GM21423 (cell line): ENCODE measurements at regions not wholly inside any gene's neighbourhood (a gene's known extent, or its start where the extent isn't known, plus 50 kb on each side); places are given as distances from the start of the nearest gene placed in this dataset.

Source experiments
- ATAC-seq: cut with Tn5 transposase; IDR thresholded peaks from one replicate; pipeline ENCODE4 v1.9.1; 2021; ENCODE audit warnings: mild to moderate bottlenecking, moderate library complexity; ENCODE audit not compliant: unreplicated experiment

DNA sequence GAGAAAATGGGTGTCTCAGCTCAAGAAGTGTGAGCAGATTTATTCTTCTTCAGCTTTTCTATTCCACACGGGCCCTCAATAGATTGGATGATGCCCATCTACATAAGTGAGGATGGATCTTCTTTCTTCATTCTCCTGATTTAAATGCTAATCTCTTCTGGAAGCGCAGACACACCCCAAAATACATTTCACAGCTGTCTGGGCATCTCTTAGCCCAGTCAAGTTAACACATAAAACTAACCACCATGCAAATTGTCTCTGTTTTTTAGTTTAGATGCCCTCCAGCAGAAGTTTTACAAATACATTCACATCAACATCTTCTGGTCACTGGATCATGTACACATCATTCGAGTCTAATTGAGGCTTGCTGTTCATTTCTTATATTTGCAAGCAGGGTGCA lies 249.0 kb upstream of the VCX3A start:
- no peak for ATAC-seq

- no peak for ATAC-seq
Observed at GRCh38 chrX:6782831-6783230, 247.9 kb upstream of the VCX3A start.

DNA sequence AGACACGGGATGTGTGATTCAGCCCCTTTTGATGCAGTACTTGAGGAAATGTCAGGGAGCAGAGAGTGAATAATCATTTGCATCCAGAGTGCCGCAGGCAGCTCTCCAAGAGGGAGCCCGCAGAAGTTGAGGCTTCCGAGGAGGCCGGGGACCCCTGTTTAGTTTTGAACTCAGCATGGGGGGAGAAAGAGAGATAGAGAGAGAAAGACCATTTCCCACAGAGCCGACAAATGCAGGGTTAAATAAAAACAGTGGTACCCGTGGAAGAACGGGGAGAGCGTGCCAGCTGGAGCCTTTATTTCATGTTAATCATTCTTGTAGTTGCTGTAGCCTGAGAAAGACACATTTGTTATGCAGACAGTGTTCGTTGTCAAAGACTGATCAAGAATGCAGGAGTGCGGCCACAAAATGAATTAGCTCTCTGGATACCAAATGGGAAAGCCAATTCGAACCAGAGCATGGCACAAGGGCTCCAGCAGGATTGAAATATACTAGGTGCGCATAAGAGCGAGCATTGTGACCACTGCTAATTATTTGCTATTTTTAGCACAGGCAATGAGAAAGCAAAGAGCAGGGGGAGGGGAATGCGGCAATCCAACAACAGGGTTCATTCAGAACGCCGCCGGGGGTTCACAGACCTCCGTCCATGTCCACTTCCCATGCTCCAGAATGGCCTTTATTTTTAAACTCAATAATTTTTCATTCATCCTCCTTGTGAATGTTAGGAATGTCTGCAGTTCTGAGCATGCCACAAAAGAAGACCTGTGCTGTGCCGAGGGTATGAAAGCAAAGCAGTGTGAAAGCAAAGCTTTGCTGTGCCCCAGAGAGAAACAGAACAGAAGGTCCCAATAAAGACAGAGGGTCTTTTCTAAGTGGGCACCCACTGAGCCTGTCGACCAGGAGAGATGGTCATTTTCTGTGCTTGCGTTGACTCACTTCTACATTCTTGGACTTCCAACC lies 243.9 kb upstream of the VCX3A start:
- ATAC-seq, result no peak

GRCh38 chrX:6777238-6778002 lies 242.5 kb upstream of the VCX3A start:
- ATAC-seq, result no peak

- no peak for ATAC-seq
Observed at GRCh38 chrX:6770936-6771335, 236.0 kb upstream of the VCX3A start.

GRCh38 chrX:6768881-6769280 lies 234.0 kb upstream of the VCX3A start:
- no peak for ATAC-seq

GRCh38 chrX:6761251-6761650 lies 226.3 kb upstream of the VCX3A start:
- no peak for ATAC-seq

- ATAC-seq, result no peak
Observed at GRCh38 chrX:6759655-6760375, 224.9 kb upstream of the VCX3A start.

- ATAC-seq, result no peak
Observed at GRCh38 chrX:6758234-6758633, 223.3 kb upstream of the VCX3A start.

- no peak for ATAC-seq
Observed at GRCh38 chrX:6757631-6758030, 222.7 kb upstream of the VCX3A start.

- ATAC-seq, result no peak
Observed at GRCh38 chrX:6748595-6748994, 213.7 kb upstream of the VCX3A start.

- peak; percentile 95 for ATAC-seq
Observed at GRCh38 chrX:6738518-6739470, 203.9 kb upstream of the VCX3A start.

GRCh38 chrX:6734844-6735634 lies 200.1 kb upstream of the VCX3A start:
- no peak for ATAC-seq

- ATAC-seq, result peak; percentile 76
Observed at GRCh38 chrX:6732101-6732500, 197.2 kb upstream of the VCX3A start.

GRCh38 chrX:6729626-6730025 lies 194.7 kb upstream of the VCX3A start:
- no peak for ATAC-seq

GRCh38 chrX:6718766-6719165 lies 183.8 kb upstream of the VCX3A start:
- ATAC-seq, result peak; percentile 85

DNA sequence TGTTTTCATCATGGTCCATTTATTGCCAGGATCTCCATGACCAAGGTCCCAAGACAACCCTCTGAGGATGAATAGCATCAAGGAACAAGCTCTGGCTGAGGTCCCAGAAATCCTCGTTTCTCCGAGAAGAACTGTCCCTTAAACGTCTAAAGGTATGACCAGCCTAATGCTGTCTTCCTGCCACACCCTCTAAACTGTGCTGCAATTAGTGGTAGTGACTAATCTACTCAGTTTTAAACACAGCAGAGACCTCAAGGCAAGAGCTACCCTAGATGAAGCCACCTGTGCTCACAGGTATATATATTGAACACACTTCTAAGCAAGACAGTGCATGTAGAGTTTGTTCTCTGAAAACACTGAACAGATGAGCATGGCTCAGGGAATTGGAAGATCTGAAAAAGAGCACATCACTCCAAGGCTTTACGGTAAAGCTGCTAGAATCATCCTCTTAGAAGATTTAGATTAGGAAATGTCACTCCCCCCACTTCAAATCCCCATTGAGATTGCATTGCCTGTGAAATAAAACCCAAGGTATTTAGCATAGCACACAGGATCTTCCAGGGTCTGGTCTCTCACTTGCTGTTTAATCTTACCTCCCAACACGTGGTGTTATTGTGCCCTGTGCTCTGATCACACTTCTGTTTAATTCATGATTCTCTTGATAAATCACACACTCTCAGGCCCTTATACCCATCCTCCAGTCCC lies 173.9 kb upstream of the VCX3A start:
- no peak for ATAC-seq

DNA sequence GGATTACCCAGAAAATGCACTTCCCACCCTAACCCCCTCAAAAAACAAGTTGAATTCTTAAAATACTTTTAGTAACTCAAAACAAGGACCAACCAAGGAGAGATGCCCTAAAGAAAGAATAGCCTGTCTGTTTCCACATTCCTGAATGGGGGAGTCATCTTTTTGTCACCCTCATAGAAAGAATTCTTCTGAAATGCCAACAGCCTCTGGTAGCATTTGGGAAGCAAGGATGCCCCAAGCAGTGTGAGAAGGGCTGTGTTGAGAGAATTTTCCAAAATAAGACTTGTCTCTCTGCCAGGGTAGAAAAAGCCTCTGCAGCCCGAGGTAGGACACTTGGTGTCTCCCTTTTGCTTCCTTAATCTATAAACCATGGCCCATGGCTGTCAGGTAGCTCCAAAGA lies 173.1 kb upstream of the VCX3A start:
- no peak for ATAC-seq

DNA sequence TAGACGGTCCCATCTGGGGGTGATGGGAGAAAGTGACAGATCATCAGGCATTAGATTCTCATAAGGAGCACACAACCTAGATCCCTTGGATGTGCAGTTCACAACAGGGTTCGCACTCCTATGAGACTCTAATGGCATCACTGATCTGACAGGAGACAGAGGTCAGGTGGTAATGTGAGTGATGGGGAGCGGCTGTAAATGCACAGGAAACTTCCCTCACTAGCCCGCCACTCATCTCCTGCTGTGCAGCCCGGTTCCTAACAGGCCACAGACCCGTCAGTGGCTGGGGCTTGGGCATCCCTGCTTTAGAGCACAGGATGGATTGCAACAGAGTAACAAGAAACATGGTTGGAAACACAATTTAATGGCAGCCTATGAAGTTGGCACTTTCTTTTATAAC lies 172.6 kb upstream of the VCX3A start:
- no peak for ATAC-seq
